Endothelial cell of umbilical vein (primary cell): ENCODE measurements at regions not wholly inside any gene's neighbourhood (a gene's known extent, or its start where the extent isn't known, plus 50 kb on each side); places are given as distances from the start of the nearest gene placed in this dataset.

Experiments
- BruUV-seq: library from RNA; stranded (reverse); fragments of 400-500 nt; replicated peaks from 2 replicates; lab custom pipeline; 2021; lab: Mats Ljungman, UMichigan
- CTCF ChIA-PET: fragments of 300-600, 350-600 bp; sonication (Branson Sonifier 250); formaldehyde crosslinking; loops from one replicate; lab custom pipeline; 2021; ENCODE audit warnings: antibody characterized with exemption, inconsistent platforms; lab: Charles Lee
- POLR2A ChIA-PET: fragments of 300-600, 350-600 bp; sonication (Branson Sonifier 250); formaldehyde crosslinking; loops from one replicate; lab custom pipeline; 2021; ENCODE audit warnings: antibody characterized with exemption, inconsistent platforms; lab: Charles Lee
- DNase-seq: peaks from one replicate; pipeline ENCODE4 v3.0.0-alpha.2; 2011; ENCODE audit warnings: low read depth, low spot score
- FAIRE-seq: peaks from 2 replicates; lab custom pipeline; 2011; peaks lifted over from hg19 to GRCh38; lab: Jason Lieb, UNC
- H2AFZ ChIP-seq: 2 replicates; pipeline ENCODE4 v1.6.0; 2012; ENCODE audit warnings: low read depth, low read length, control low read depth, inconsistent platforms
- H3K27ac ChIP-seq: 2 replicates; pipeline ENCODE4 v1.5.1; 2011; ENCODE audit warnings: low read depth, mild to moderate bottlenecking, control low read depth, low read length, moderate library complexity; ENCODE audit not compliant: insufficient read depth
- H3K27me3 ChIP-seq, 2 experiments: 2 replicates each; pipeline versions ENCODE4 v1.6.0 to v1.6.1; 2011; ENCODE audit warnings: low read length in 2 of 2, mixed read lengths in 1 of 2; ENCODE audit not compliant: control insufficient read depth in 2 of 2, insufficient read depth in 2 of 2
- H3K36me3 ChIP-seq, 2 experiments: 2 replicates in 1 of 2; 3 replicates in 1 of 2; pipeline ENCODE4 v1.5.1; 2011; ENCODE audit warnings: low read length in 2 of 2, mild to moderate bottlenecking in 1 of 2, moderate library complexity in 1 of 2; ENCODE audit not compliant: control insufficient read depth in 2 of 2, insufficient read depth in 2 of 2; ENCODE audit errors: extremely low read depth in 1 of 2
- H3K4me1 ChIP-seq: 3 replicates; pipeline ENCODE4 v1.5.1; 2011; ENCODE audit warnings: mild to moderate bottlenecking, low read length; ENCODE audit not compliant: control insufficient read depth, insufficient read depth; ENCODE audit errors: extremely low read depth
- H3K4me2 ChIP-seq: 2 replicates; pipeline ENCODE4 v1.6.1; 2011; ENCODE audit warnings: low read length, control low read depth, mixed read lengths; ENCODE audit not compliant: insufficient read depth
- H3K4me3 ChIP-seq, 3 experiments: fragments of 200-600 bp in 1 of 3; sonication (generic), shearing (Covaris generic) in 1 of 3; replicated peaks in 1 of 3; 2 replicates each; pipeline ENCODE4 v1.5.1; 2011 to 2016; ENCODE audit warnings: control low read depth in 3 of 3, low read length in 3 of 3, mild to moderate bottlenecking in 2 of 3, inconsistent platforms in 1 of 3, low read depth in 1 of 3, moderate library complexity in 1 of 3; ENCODE audit not compliant: insufficient read depth in 1 of 3
- H3K79me2 ChIP-seq: 2 replicates; pipeline ENCODE4 v1.6.0; 2012; ENCODE audit warnings: low read length, inconsistent platforms; ENCODE audit not compliant: control insufficient read depth, insufficient read depth
- H3K9ac ChIP-seq: replicated peaks from 2 replicates; pipeline ENCODE3; 2011; ENCODE audit warnings: low read length, control low read depth; ENCODE audit not compliant: insufficient read depth; ENCODE audit errors: extremely low read depth
- H3K9me1 ChIP-seq: replicated peaks from 3 replicates; pipeline ENCODE4 v1.6.0; 2011; ENCODE audit warnings: mild to moderate bottlenecking, low read length; ENCODE audit not compliant: control insufficient read depth, insufficient read depth; ENCODE audit errors: extremely low read depth
- H3K9me3 ChIP-seq: replicated peaks from 2 replicates; pipeline ENCODE4 v1.5.1; 2012; ENCODE audit warnings: low read length, inconsistent platforms; ENCODE audit not compliant: control insufficient read depth, insufficient read depth
- H4K20me1 ChIP-seq: replicated peaks from 2 replicates; pipeline ENCODE3; 2011; ENCODE audit warnings: mild to moderate bottlenecking, low read length; ENCODE audit not compliant: control insufficient read depth, insufficient read depth; ENCODE audit errors: extremely low read depth
- CTCF ChIP-seq, 2 donors: IDR thresholded peaks; 1 replicate in 1 of 2; 2 replicates in 1 of 2; pipeline ENCODE4 v1.5.1; 2011; ENCODE audit warnings: low read length in 2 of 2, mild to moderate bottlenecking in 2 of 2, moderate library complexity in 2 of 2, control low read depth in 1 of 2, inconsistent platforms in 1 of 2, low read depth in 1 of 2; ENCODE audit not compliant: insufficient read depth in 1 of 2; ENCODE audit errors: extremely low read depth in 1 of 2
- EZH2 ChIP-seq: IDR thresholded peaks from 2 replicates; pipeline ENCODE4 v1.6.1; 2012; ENCODE audit warnings: borderline replicate concordance, low read depth, mild to moderate bottlenecking, moderate library complexity, low read length, inconsistent platforms; ENCODE audit not compliant: severe bottlenecking
- FOS ChIP-seq: IDR thresholded peaks from 2 replicates; pipeline ENCODE4 v1.6.1; 2011; ENCODE audit warnings: mild to moderate bottlenecking, low read length, moderate library complexity, borderline replicate concordance; ENCODE audit not compliant: insufficient read depth
- GATA2 ChIP-seq: IDR thresholded peaks from 2 replicates; pipeline ENCODE4 v1.7.0; 2011; ENCODE audit warnings: low read depth, mild to moderate bottlenecking, moderate library complexity, mixed read lengths, low read length; ENCODE audit not compliant: insufficient read length, insufficient read depth
- JUN ChIP-seq: IDR thresholded peaks from 2 replicates; pipeline ENCODE4 v1.6.1; 2011; ENCODE audit warnings: borderline replicate concordance, low read depth; ENCODE audit not compliant: insufficient read length, insufficient read depth
- MAX ChIP-seq: IDR thresholded peaks from 2 replicates; pipeline ENCODE4 v1.6.1; 2011; ENCODE audit not compliant: insufficient read depth, insufficient read length
- MYC ChIP-seq: IDR thresholded peaks from one replicate; pipeline ENCODE4 v1.6.1; 2011; ENCODE audit warnings: mild to moderate bottlenecking, low read depth, low read length
- POLR2A ChIP-seq: IDR thresholded peaks from 2 replicates; pipeline ENCODE4 v1.6.1; 2012; ENCODE audit warnings: low read depth, mild to moderate bottlenecking, control low read depth, low read length
- POLR2AphosphoS5 ChIP-seq: IDR thresholded peaks from 2 replicates; pipeline ENCODE4 v1.6.1; 2012; ENCODE audit warnings: low read depth, mild to moderate bottlenecking, control low read depth, low read length, moderate library complexity; ENCODE audit not compliant: insufficient read depth
- dilution Hi-C: fragments of 300-500 bp; cut with MboI; formaldehyde crosslinking; loops from one replicate; pipeline ENCODE4 v1.15.0; 2019; ENCODE audit warnings: low sequenced_read_pairs; ENCODE audit not compliant: extremely low pct_ligation_motif_present
- intact Hi-C: fragments of 100-400 bp; cut with micrococcal nuclease; formaldehyde crosslinking; loops from one replicate; pipeline ENCODE4 v1.10.0; 2022

- no peaks in the 10 kb centered on the region for H3K9me1 ChIP-seq
- TF ChIP-seq JUN (no peak), CTCF (IDR thresholded peaks at IDR 0.05; ENCODE audit: extremely low read depth in 1 of 2, insufficient read depth in 1 of 2, low read depth in 1 of 2, low read length in 2 of 2) (no peak), MAX (no peak), EZH2 (no peak), POLR2AphosphoS5 (no peak), POLR2A (no peak), GATA2 (no peak), FOS (no peak), MYC (no peak)
- FAIRE-seq = no peak
- no peaks in the 10 kb centered on the region for H3K36me3 ChIP-seq
- no peak overlapping the region for H3K4me3 ChIP-seq
- no peak overlapping the region for H3K4me2 ChIP-seq
- no TSS peak for BruUV-seq
- no peaks in the 10 kb centered on the region for H3K79me2 ChIP-seq
- no peak overlapping the region for H3K9ac ChIP-seq
- POLR2A ChIA-PET = no interaction called here
- H4K20me1 ChIP-seq = no peaks in the 10 kb centered on the region
- H2AFZ ChIP-seq = no peak overlapping the region
- H3K27ac ChIP-seq = no peak overlapping the region
- dilution Hi-C loops = no loop called here
- intact Hi-C loops = no loop called here
- H3K9me3 ChIP-seq = no peaks in the 10 kb centered on the region
- CTCF ChIA-PET = no interaction called here
- no peaks in the 10 kb centered on the region for H3K27me3 ChIP-seq
- H3K4me1 ChIP-seq = no peaks in the 10 kb centered on the region
- no peak for DNase-seq
These were observed 309.8 kb downstream of the TAF11L14 start for GRCh38 chr5:17944046-17944445.
